Esophagus squamous epithelium (tissue), 4 donors: ENCODE measurements at regions not wholly inside any gene's neighbourhood (a gene's known extent, or its start where the extent isn't known, plus 50 kb on each side); places are given as distances from the start of the nearest gene placed in this dataset.

Source experiments
- POLR2A ChIP-seq, 4 donors: fragments of 450-650 bp; IDR thresholded peaks; one replicate each; pipeline ENCODE4 v1.6.1; 2017; ENCODE audit warnings: antibody characterized with exemption in 4 of 4, mild to moderate bottlenecking in 4 of 4, moderate library complexity in 3 of 4
- TF ChIP-seq, protein P1 (sequence below), 6 experiments: fragments of 450-650 bp in 4 of 6; fragments of 200-600 bp in 2 of 6; sonication (generic) in 2 of 6; IDR thresholded peaks; one replicate each; pipeline ENCODE4 v1.5.1; 2016 to 2019; ENCODE audit warnings: antibody characterized with exemption in 6 of 6, mild to moderate bottlenecking in 4 of 6, moderate library complexity in 4 of 6

GRCh38 chr13:68708336-68708908 lies 1399.2 kb upstream of the ATXN8OS start:
- TF ChIP-seq, protein P1, sequence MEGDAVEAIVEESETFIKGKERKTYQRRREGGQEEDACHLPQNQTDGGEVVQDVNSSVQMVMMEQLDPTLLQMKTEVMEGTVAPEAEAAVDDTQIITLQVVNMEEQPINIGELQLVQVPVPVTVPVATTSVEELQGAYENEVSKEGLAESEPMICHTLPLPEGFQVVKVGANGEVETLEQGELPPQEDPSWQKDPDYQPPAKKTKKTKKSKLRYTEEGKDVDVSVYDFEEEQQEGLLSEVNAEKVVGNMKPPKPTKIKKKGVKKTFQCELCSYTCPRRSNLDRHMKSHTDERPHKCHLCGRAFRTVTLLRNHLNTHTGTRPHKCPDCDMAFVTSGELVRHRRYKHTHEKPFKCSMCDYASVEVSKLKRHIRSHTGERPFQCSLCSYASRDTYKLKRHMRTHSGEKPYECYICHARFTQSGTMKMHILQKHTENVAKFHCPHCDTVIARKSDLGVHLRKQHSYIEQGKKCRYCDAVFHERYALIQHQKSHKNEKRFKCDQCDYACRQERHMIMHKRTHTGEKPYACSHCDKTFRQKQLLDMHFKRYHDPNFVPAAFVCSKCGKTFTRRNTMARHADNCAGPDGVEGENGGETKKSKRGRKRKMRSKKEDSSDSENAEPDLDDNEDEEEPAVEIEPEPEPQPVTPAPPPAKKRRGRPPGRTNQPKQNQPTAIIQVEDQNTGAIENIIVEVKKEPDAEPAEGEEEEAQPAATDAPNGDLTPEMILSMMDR (IDR thresholded peaks at IDR 0.05) = no peak
- no peak for TF ChIP-seq POLR2A (IDR thresholded peaks at IDR 0.05)
